IMR-90 (cell line): ENCODE measurements at regions not wholly inside any gene's neighbourhood (a gene's known extent, or its start where the extent isn't known, plus 50 kb on each side); places are given as distances from the start of the nearest gene placed in this dataset.

Experiments used
- ATAC-seq: fragments of 200-7000 bp; cut with Tn5 transposase; 2 replicates; pipeline ENCODE4 v1.9.1; 2020; ENCODE audit warnings: low read depth, mild to moderate bottlenecking, moderate library complexity
- BruUV-seq: library from RNA; stranded (reverse); fragments of 400-500 nt; replicated peaks from 2 replicates; lab custom pipeline; 2021; lab: Mats Ljungman, UMichigan
- CTCF ChIA-PET: fragments of 300-600 bp; formaldehyde crosslinking; extraction: SDS; loops from one replicate; lab custom pipeline; 2021; ENCODE audit warnings: antibody characterized with exemption; lab: Yijun Ruan, JAX
- POLR2A ChIA-PET: fragments of 300-600 bp; sonication (Branson Sonifier 250); formaldehyde crosslinking; loops from one replicate; lab custom pipeline; 2022; ENCODE audit warnings: antibody characterized with exemption; ENCODE audit not compliant: unreplicated experiment; lab: Charles Lee
- DNase-seq: peaks from one replicate; pipeline ENCODE4 v3.0.0; 2013
- H2AFZ ChIP-seq: replicated peaks from 2 replicates; pipeline ENCODE3; 2013; ENCODE audit warnings: low read length, mild to moderate bottlenecking; ENCODE audit not compliant: poor library complexity
- H2AK5ac ChIP-seq: 2 replicates; pipeline ENCODE4 v1.6.1; 2013; ENCODE audit warnings: low read depth, low read length, inconsistent platforms
- H2AK9ac ChIP-seq: replicated peaks from 2 replicates; pipeline ENCODE3; 2013; ENCODE audit warnings: mild to moderate bottlenecking, low read depth, low read length, moderate library complexity; ENCODE audit not compliant: poor library complexity
- H2BK120ac ChIP-seq: 2 replicates; pipeline ENCODE4 v1.6.1; 2013; ENCODE audit warnings: low read depth, low read length, inconsistent platforms
- H2BK15ac ChIP-seq: 3 replicates; pipeline ENCODE4 v1.6.1; 2013; ENCODE audit warnings: low read depth, low read length, inconsistent platforms
- H2BK20ac ChIP-seq: 2 replicates; pipeline ENCODE4 v1.6.1; 2013; ENCODE audit warnings: low read depth, mild to moderate bottlenecking, inconsistent platforms, low read length, moderate library complexity
- H2BK5ac ChIP-seq: 2 replicates; pipeline ENCODE4 v1.6.1; 2013; ENCODE audit warnings: mild to moderate bottlenecking, low read depth, low read length, inconsistent platforms; ENCODE audit not compliant: poor library complexity, severe bottlenecking
- H3K14ac ChIP-seq: replicated peaks from 2 replicates; pipeline ENCODE4 v1.6.1; 2013; ENCODE audit warnings: low read depth, low read length, inconsistent platforms
- H3K18ac ChIP-seq: 2 replicates; pipeline ENCODE4 v1.6.1; 2013; ENCODE audit warnings: low read depth, low read length, control low read depth
- H3K23ac ChIP-seq: 2 replicates; pipeline ENCODE4 v1.6.1; 2013; ENCODE audit warnings: low read depth, low read length, inconsistent platforms
- H3K27ac ChIP-seq: 2 replicates; pipeline ENCODE4 v1.5.1; 2013; ENCODE audit warnings: mild to moderate bottlenecking, control low read depth, low read length; ENCODE audit not compliant: insufficient read depth
- H3K27me3 ChIP-seq: 2 replicates; pipeline ENCODE4 v1.6.1; 2013; ENCODE audit warnings: low read length; ENCODE audit not compliant: control insufficient read depth, insufficient read depth
- H3K36me3 ChIP-seq: 2 replicates; pipeline ENCODE4 v1.6.1; 2013; ENCODE audit warnings: low read length, mixed read lengths; ENCODE audit not compliant: control insufficient read depth, insufficient read depth
- H3K4ac ChIP-seq: 2 replicates; pipeline ENCODE4 v1.6.1; 2013; ENCODE audit warnings: low read depth, low read length, inconsistent platforms
- H3K4me1 ChIP-seq: 2 replicates; pipeline ENCODE4 v1.6.1; 2013; ENCODE audit warnings: low read length, mixed read lengths; ENCODE audit not compliant: control insufficient read depth, insufficient read depth
- H3K4me2 ChIP-seq: 2 replicates; pipeline ENCODE4 v1.6.1; 2013; ENCODE audit warnings: low read depth, mild to moderate bottlenecking, control low read depth, low read length, moderate library complexity
- H3K4me3 ChIP-seq: 2 replicates; pipeline ENCODE4 v1.5.1; 2013; ENCODE audit warnings: low read depth, mild to moderate bottlenecking, control low read depth, low read length, moderate library complexity; ENCODE audit not compliant: insufficient read depth
- H3K56ac ChIP-seq: 2 replicates; pipeline ENCODE4 v1.6.1; 2013; ENCODE audit warnings: low read length, inconsistent platforms; ENCODE audit not compliant: insufficient read depth; ENCODE audit errors: extremely low read depth
- H3K79me1 ChIP-seq, 2 experiments: 2 replicates each; pipeline ENCODE4 v1.6.1; 2013; ENCODE audit warnings: low read length in 2 of 2, inconsistent platforms in 1 of 2, low read depth in 1 of 2
- H3K9ac ChIP-seq: 2 replicates; pipeline ENCODE4 v1.6.1; 2013; ENCODE audit warnings: low read depth, low read length, control low read depth
- H3K9me1 ChIP-seq: 2 replicates; pipeline ENCODE4 v1.6.1; 2013; ENCODE audit warnings: low read length, inconsistent platforms; ENCODE audit not compliant: insufficient read depth
- H3K9me3 ChIP-seq: 2 replicates; pipeline ENCODE4 v1.6.1; 2013; ENCODE audit warnings: low read length; ENCODE audit not compliant: control insufficient read depth, insufficient read depth
- H4K20me1 ChIP-seq: 2 replicates; pipeline ENCODE4 v1.6.1; 2013; ENCODE audit warnings: low read length, inconsistent platforms; ENCODE audit not compliant: insufficient read depth
- H4K5ac ChIP-seq: 2 replicates; pipeline ENCODE4 v1.6.1; 2013; ENCODE audit warnings: mild to moderate bottlenecking, low read depth, low read length, control low read depth
- H4K8ac ChIP-seq, 2 experiments: 2 replicates each; pipeline ENCODE4 v1.6.1; 2013; ENCODE audit warnings: low read depth in 2 of 2, low read length in 2 of 2, control low read depth in 1 of 2, inconsistent platforms in 1 of 2
- H4K91ac ChIP-seq: 2 replicates; pipeline ENCODE4 v1.6.1; 2013; ENCODE audit warnings: low read depth, low read length, inconsistent platforms; ENCODE audit not compliant: insufficient read depth
- CHD1 ChIP-seq: IDR thresholded peaks from 2 replicates; pipeline ENCODE4 v1.6.1; 2012; ENCODE audit warnings: low read depth, low read length, improper control_type of control experiment
- CTCF ChIP-seq: conservative IDR thresholded peaks from 2 replicates; pipeline ENCODE4 v1.5.1; 2012; ENCODE audit warnings: mild to moderate bottlenecking, low read depth, low read length, improper control_type of control experiment
- FOS ChIP-seq: fragments of 150-350 bp; IDR thresholded peaks from 2 replicates; pipeline ENCODE4 v1.6.1; 2016; ENCODE audit warnings: low read depth, low read length
- MAFK ChIP-seq: IDR thresholded peaks from 2 replicates; pipeline ENCODE4 v1.6.1; 2012; ENCODE audit warnings: low read depth, low read length, improper control_type of control experiment
- RCOR1 ChIP-seq: IDR thresholded peaks from 2 replicates; pipeline ENCODE4 v1.6.1; 2012; ENCODE audit warnings: mild to moderate bottlenecking, low read length, improper control_type of control experiment; ENCODE audit not compliant: insufficient replicate concordance
- SMC3 ChIP-seq: fragments of 150-350 bp; IDR thresholded peaks from 2 replicates; pipeline ENCODE4 v1.6.1; 2016; ENCODE audit warnings: low read depth, mild to moderate bottlenecking, antibody characterized with exemption, low read length, moderate library complexity
- dilution Hi-C: fragments of 300-500 bp; cut with HindIII; formaldehyde crosslinking; loops from one replicate; pipeline ENCODE4 v1.14.3; 2018; ENCODE audit warnings: low sequenced_read_pairs; ENCODE audit not compliant: unreplicated experiment
- in situ Hi-C: fragments of 300-500 bp; cut with MboI; formaldehyde crosslinking; loops from 3 replicates; pipeline ENCODE4 v1.14.3; 2019; ENCODE audit warnings: low sequenced_read_pairs, inconsistent platforms, mixed read lengths
- intact Hi-C: fragments of 100-400 bp; cut with micrococcal nuclease; formaldehyde crosslinking; loops from 2 replicates; pipeline ENCODE4 v1.10.0; 2022
- TF ChIP-seq, protein P1 (sequence below): fragments of 150-350 bp; IDR thresholded peaks from 2 replicates; pipeline ENCODE4 v1.6.1; 2017; ENCODE audit warnings: mild to moderate bottlenecking, antibody characterized with exemption, low read length, low read depth

DNA sequence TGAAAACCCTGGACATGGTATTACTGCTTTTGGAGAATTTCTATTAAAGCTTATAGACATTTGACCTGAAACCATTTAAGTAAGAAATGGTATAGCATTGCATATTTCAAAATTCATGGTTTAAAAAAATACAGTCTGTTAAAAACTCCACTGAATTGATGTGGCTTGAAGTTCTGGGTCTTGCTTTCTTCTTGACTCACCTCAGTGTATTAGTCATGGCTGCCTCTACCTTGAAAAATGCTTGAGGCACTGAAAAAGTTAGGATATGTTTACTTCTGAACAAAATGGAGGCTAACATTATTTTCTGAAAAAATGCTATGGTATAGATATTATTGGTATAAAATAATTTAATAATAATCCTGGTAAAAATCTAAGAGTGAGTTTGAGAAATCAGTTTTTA is 349.2 kb downstream of the AASDHPPT start:
- no peak overlapping the region for H2AFZ ChIP-seq
- DNase-seq, result no peak
- H4K91ac ChIP-seq, result no peak overlapping the region
- no TSS peak for BruUV-seq
- H2BK20ac ChIP-seq, result no peak overlapping the region
- peaks cover 3% of the 10 kb centered on the region for H3K4me1 ChIP-seq
- no peak overlapping the region for H2BK15ac ChIP-seq
- H3K27me3 ChIP-seq, result no peaks in the 10 kb centered on the region
- in situ Hi-C loops (no loop called here), dilution Hi-C loops (no loop called here), intact Hi-C loops (loop anchor here (5.0 kb wide), 1 partner anchor 49 kb away; no protein-coding TSS in a partner anchor)
- no peak overlapping the region for H3K9ac ChIP-seq
- H3K79me1 ChIP-seq, result no peaks in the 10 kb centered on the region
- ChIA-PET POLR2A (no interaction called here), CTCF (interaction anchor here (1.0 kb wide), 1 partner anchor 10 kb away, joined by 3 read pairs; no protein-coding TSS in a partner anchor)
- no peak overlapping the region for H2AK5ac ChIP-seq
- no peak overlapping the region for H3K4ac ChIP-seq
- no peak overlapping the region for H4K8ac ChIP-seq
- H3K4me2 ChIP-seq, result no peak overlapping the region
- H2AK9ac ChIP-seq, result no peak overlapping the region
- H3K56ac ChIP-seq, result no peak overlapping the region
- H4K20me1 ChIP-seq, result no peaks in the 10 kb centered on the region
- no peak overlapping the region for H2BK5ac ChIP-seq
- TF ChIP-seq CTCF (no peak), MAFK (no peak), SMC3 (no peak), CHD1 (no peak), FOS (no peak), RCOR1 (no peak)
- TF ChIP-seq, protein P1, sequence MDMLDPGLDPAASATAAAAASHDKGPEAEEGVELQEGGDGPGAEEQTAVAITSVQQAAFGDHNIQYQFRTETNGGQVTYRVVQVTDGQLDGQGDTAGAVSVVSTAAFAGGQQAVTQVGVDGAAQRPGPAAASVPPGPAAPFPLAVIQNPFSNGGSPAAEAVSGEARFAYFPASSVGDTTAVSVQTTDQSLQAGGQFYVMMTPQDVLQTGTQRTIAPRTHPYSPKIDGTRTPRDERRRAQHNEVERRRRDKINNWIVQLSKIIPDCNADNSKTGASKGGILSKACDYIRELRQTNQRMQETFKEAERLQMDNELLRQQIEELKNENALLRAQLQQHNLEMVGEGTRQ, result no peak
- H3K36me3 ChIP-seq, result no peaks in the 10 kb centered on the region
- no peak overlapping the region for H3K18ac ChIP-seq
- no peak overlapping the region for H3K4me3 ChIP-seq
- H3K23ac ChIP-seq, result no peak overlapping the region
- no peak overlapping the region for H2BK120ac ChIP-seq
- no peak overlapping the region for H3K14ac ChIP-seq
- no peak overlapping the region for H4K5ac ChIP-seq
- ATAC-seq, result no peak
- H3K27ac ChIP-seq, result no peak overlapping the region
- no peaks in the 10 kb centered on the region for H3K9me3 ChIP-seq
- H3K9me1 ChIP-seq, result peaks cover 5% of the 10 kb centered on the region; the same call in 1 of the 2 replicates
